ENCODE measurements at regions not wholly inside any gene's neighbourhood (a gene's known extent, or its start where the extent isn't known, plus 50 kb on each side); places are given as distances from the start of the nearest gene placed in this dataset.

- TF ChIP-seq CTCF (IDR thresholded peaks at IDR 0.05) (no peak), NPAS2 (CRISPR knock-in tag; IDR thresholded peaks at IDR 0.05; ENCODE audit: borderline replicate concordance) (no peak), SMC3 (IDR thresholded peaks at IDR 0.05) (no peak), RAD21 (conservative IDR thresholded peaks at IDR 0.05 in 1 of 2, IDR thresholded peaks at IDR 0.05 in 1 of 2) (no peak), MAX (IDR thresholded peaks at IDR 0.05) (no peak), POLR2A (IDR thresholded peaks at IDR 0.05; ENCODE audit: low read length) (no peak), MAZ (IDR thresholded peaks at IDR 0.05; ENCODE audit: borderline replicate concordance, low read depth, low read length) (no peak), MAFK (IDR thresholded peaks at IDR 0.05; ENCODE audit: partially characterized antibody) (no peak), EP300 (IDR thresholded peaks at IDR 0.05) (no peak), BHLHE40 (IDR thresholded peaks at IDR 0.05; ENCODE audit: low read depth, low read length) (no peak), RNF2 (IDR thresholded peaks at IDR 0.05; ENCODE audit: borderline replicate concordance, low read depth) (no peak), ELK1 (IDR thresholded peaks at IDR 0.05; ENCODE audit: low read depth, low read length) (no peak), MYC (IDR thresholded peaks at IDR 0.05; ENCODE audit: borderline replicate concordance, low read length) (no peak), KDM5A (IDR thresholded peaks at IDR 0.05) (no peak)
These were observed 549.9 kb downstream of the PTPRU start for GRCh38 chr1:29786195-29786594.
